Heart left ventricle (tissue), 16 donors: ENCODE measurements at regions not wholly inside any gene's neighbourhood (a gene's known extent, or its start where the extent isn't known, plus 50 kb on each side); places are given as distances from the start of the nearest gene placed in this dataset.
"Not testable (repeated sequence)": the region's sequence is repeated elsewhere in the genome, so short reads cannot be mapped to it uniquely, and the experiment has no call there.

Experiments
- ATAC-seq, 4 donors: fragments of 200-7000 bp; cut with Tn5 transposase; one replicate each; pipeline ENCODE4 v1.9.1; 2020 to 2022; ENCODE audit warnings: moderate library complexity in 4 of 4, mild to moderate bottlenecking in 3 of 4, moderate number of reproducible peaks in 1 of 4
- DNase-seq, 5 donors: peaks; one replicate each; pipeline ENCODE4 v3.0.0-alpha.2; 2020
- H3K27ac ChIP-seq, 12 donors: fragments of 200-600 bp; sonication (generic) in 4 of 12; one replicate each; pipeline versions ENCODE4 v1.5.0 to v1.8.0; 2016 to 2022; ENCODE audit warnings: mild to moderate bottlenecking in 2 of 12
- H3K27me3 ChIP-seq, 9 donors: fragments of 200-600 bp; sonication (generic) in 2 of 9; one replicate each; pipeline versions ENCODE4 v1.5.1 to v1.8.0; 2016 to 2022; ENCODE audit warnings: mild to moderate bottlenecking in 3 of 9
- H3K36me3 ChIP-seq, 9 donors: fragments of 200-600 bp; sonication (generic) in 2 of 9; one replicate each; pipeline versions ENCODE4 v1.5.0 to v1.8.0; 2018 to 2022; ENCODE audit warnings: mild to moderate bottlenecking in 2 of 9
- H3K4me1 ChIP-seq, 12 donors: fragments of 200-600 bp; sonication (generic) in 4 of 12; one replicate each; pipeline versions ENCODE4 v1.5.0 to v1.8.0; 2016 to 2022; ENCODE audit warnings: mild to moderate bottlenecking in 3 of 12
- H3K4me3 ChIP-seq, 12 donors: fragments of 200-600 bp; sonication (generic) in 4 of 12; one replicate each; pipeline versions ENCODE4 v1.5.0 to v1.8.0; 2017 to 2022; ENCODE audit warnings: mild to moderate bottlenecking in 9 of 12, moderate library complexity in 4 of 12
- H3K9me3 ChIP-seq, 12 donors: fragments of 200-600 bp; sonication (generic) in 4 of 12; one replicate each; pipeline versions ENCODE4 v1.5.0 to v1.8.0; 2016 to 2022; ENCODE audit warnings: mild to moderate bottlenecking in 1 of 12
- POLR2A ChIP-seq, 2 donors: fragments of 450-650 bp; IDR thresholded peaks; one replicate each; pipeline ENCODE4 v1.6.1; 2017; ENCODE audit warnings: antibody characterized with exemption in 2 of 2, mild to moderate bottlenecking in 2 of 2, moderate library complexity in 2 of 2
- WGBS, 4 donors: extraction: QIAGEN DNeasy Blood & Tissue Kit in 2 of 4; methylation state at CpG; one replicate each; pipeline versions ENCODE4 v1.1.5 to v1.1.7; 2013 to 2018; 5-methylcytosine and 5-hydroxymethylcytosine counted together
- intact Hi-C, 10 donors: fragments of 100-400 bp; cut with DNase I; formaldehyde crosslinking; loops; one replicate each; pipeline versions ENCODE4 v1.11.1 to v1.14.2; 2022
- TF ChIP-seq, protein P1 (sequence below), 12 donors: fragments of 200-600 bp; sonication (generic) in 4 of 12; IDR thresholded peaks; one replicate each; pipeline versions ENCODE4 v1.5.0 to v1.8.0; 2018 to 2022; ENCODE audit warnings: antibody characterized with exemption in 12 of 12, mild to moderate bottlenecking in 5 of 12
- donor health status: ischemic (EF 13 %, LVEDD 7.1; RV severe dilation, severe dysfunction).
- donor health status: healthy with polysubstance abuse.
- donor health status: DM: no; HTN: yes; CAD: no.
- donor health status: DM: no; HTN: no; CAD: no.
- donor health status: ischemic (EF 25% LVEDD 6.9; RV normal size, moderate dysfunction).
- donor health status: ischemic (EF 25% LVEDD 5.7; RV mildly dilated, moderate dysfunction).
- donor health status: healthy.
- donor health status: DM: yes; HTN: yes; CAD: no.
- donor health status: ischemic (EF 35%, LVEDD 5.7; RV mildly dilated, moderate dysfunction).
- donor health status: nonischemic (EF 11% LVEDD 7.7; RV severe dilation, severe dysfunction).
- donor health status: DM: yes; HTN: yes; CAD: no.
- donor health status: PGD.
- donor health status: ischemic (EF 29% LVEDD 5.4; RV normal size, mild dysfunction).
- donor health status: nonischemic (EF 23%, LVEDD 6.1; RV moderate dilation, normal function).

DNA sequence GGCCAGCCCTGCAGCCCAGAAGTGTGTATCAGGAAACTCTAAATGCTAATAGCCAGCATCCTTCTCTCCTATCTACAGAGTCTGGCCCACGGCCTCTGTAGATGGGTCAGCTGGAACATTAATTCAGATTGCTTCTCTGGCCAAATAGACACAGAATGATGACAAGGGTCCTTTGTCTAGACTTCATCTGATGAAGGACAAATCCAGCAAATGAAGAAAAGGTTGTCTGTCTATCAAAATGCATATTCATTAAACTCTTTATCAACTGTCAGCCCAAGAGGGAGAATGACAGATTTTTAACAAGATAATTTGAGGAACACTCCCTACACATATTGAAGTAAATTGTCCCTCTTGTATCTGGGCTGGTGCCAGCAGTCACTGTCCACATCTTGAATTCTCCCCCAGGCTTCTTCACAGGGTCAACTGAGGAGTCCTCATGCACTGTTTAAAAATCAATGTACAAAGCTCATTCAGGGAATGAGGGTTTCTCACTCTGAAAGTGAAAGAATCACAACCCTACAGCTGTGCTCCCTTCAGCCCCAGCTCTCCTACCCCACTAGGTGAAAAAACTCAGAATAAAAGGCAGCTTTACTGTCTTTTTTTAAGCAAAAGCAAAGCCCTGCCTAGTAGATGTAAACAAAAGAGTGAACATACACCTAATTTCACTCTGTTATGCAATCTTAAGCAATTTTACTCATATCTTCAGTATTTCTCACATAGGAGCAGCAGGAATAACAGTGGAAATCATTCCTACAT is 507.7 kb downstream of the IGSF11 start:
- TF ChIP-seq POLR2A (IDR thresholded peaks at IDR 0.05): no peak
- TF ChIP-seq, protein P1, sequence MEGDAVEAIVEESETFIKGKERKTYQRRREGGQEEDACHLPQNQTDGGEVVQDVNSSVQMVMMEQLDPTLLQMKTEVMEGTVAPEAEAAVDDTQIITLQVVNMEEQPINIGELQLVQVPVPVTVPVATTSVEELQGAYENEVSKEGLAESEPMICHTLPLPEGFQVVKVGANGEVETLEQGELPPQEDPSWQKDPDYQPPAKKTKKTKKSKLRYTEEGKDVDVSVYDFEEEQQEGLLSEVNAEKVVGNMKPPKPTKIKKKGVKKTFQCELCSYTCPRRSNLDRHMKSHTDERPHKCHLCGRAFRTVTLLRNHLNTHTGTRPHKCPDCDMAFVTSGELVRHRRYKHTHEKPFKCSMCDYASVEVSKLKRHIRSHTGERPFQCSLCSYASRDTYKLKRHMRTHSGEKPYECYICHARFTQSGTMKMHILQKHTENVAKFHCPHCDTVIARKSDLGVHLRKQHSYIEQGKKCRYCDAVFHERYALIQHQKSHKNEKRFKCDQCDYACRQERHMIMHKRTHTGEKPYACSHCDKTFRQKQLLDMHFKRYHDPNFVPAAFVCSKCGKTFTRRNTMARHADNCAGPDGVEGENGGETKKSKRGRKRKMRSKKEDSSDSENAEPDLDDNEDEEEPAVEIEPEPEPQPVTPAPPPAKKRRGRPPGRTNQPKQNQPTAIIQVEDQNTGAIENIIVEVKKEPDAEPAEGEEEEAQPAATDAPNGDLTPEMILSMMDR (IDR thresholded peaks at IDR 0.05): no peak
- no peak overlapping the region for H3K4me3 ChIP-seq
- ATAC-seq (no peak), DNase-seq (no peak)
- peaks cover 0 to 2% (median 0%) of the 10 kb centered on the region in 12 donors for H3K9me3 ChIP-seq
- H3K27ac ChIP-seq: no peak overlapping the region
- no peaks in the 10 kb centered on the region for H3K27me3 ChIP-seq
- no peaks in the 10 kb centered on the region for H3K36me3 ChIP-seq
- intact Hi-C loops: no loop called here
- no peaks in the 10 kb centered on the region for H3K4me1 ChIP-seq
- 62 to 68% (median 65%) methylated on average over 1 of the region's 1 CpG for WGBS, 4 donors

DNA sequence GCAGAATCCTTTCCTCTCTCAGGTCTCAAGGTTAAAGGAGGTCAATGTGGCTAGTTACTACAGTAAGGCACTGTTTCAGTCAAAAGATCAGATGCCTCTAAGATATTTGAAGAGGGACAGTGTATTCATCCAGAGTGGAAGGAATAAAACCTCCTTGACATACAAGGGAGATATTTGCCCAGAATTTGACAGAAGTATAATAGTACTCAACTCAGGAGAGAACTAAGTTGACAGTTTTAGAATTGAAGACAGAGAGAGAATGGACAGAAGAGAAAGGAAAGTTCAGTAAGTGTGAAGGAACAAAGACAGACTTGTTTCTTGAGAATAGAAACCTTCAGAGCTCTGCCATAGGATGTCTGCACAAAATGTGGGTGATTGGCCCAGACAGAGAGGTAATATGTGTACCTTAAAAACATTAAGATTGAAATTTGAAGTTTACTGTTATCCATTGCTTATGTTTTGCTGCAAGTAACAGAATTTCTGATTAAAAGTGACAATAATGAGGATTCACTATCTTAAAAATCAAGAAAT is 507.1 kb downstream of the IGSF11 start:
- Histone ChIP-seq H3K4me3 (no peak overlapping the region), H3K27me3 (no peaks in the 10 kb centered on the region), H3K9me3 (no peaks in the 10 kb centered on the region), H3K36me3 (no peaks in the 10 kb centered on the region), H3K4me1 (no peaks in the 10 kb centered on the region), H3K27ac (no peak overlapping the region)
- TF ChIP-seq, protein P1 (IDR thresholded peaks at IDR 0.05): no peak
- no peak for TF ChIP-seq POLR2A (IDR thresholded peaks at IDR 0.05)
- DNase-seq: no peak
- no peak for ATAC-seq
- intact Hi-C loops: no loop called here

DNA sequence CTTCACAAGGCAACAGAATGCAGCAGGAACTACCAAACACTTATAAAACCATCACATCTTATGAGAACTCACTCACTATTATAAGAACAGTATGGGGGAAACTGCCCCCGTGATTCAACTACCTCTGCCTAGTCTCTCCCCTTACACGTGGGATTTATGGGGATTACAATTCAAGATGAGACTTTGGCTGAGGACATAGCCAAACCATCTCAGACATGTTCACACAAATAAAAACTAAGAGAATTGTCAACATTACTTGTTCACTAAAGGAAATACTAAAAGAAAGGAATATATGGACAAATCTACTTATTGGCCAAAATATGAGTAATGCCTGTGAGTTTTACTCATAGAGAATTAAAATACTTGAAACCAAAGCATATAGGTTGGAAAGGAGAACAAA is 505.1 kb downstream of the IGSF11 start:
- DNase-seq (no peak), ATAC-seq (no peak)
- intact Hi-C loops: no loop called here
- TF ChIP-seq, protein P1 (IDR thresholded peaks at IDR 0.05): no peak
- no peak for TF ChIP-seq POLR2A (IDR thresholded peaks at IDR 0.05)
- Histone ChIP-seq H3K4me1 (no peaks in the 10 kb centered on the region), H3K9me3 (no peaks in the 10 kb centered on the region), H3K27ac (no peak overlapping the region), H3K27me3 (no peaks in the 10 kb centered on the region), H3K4me3 (no peak overlapping the region), H3K36me3 (no peaks in the 10 kb centered on the region)
- WGBS, 4 donors: 77 to 81% (median 79%) methylated on average over 2 of the region's 2 CpGs

DNA sequence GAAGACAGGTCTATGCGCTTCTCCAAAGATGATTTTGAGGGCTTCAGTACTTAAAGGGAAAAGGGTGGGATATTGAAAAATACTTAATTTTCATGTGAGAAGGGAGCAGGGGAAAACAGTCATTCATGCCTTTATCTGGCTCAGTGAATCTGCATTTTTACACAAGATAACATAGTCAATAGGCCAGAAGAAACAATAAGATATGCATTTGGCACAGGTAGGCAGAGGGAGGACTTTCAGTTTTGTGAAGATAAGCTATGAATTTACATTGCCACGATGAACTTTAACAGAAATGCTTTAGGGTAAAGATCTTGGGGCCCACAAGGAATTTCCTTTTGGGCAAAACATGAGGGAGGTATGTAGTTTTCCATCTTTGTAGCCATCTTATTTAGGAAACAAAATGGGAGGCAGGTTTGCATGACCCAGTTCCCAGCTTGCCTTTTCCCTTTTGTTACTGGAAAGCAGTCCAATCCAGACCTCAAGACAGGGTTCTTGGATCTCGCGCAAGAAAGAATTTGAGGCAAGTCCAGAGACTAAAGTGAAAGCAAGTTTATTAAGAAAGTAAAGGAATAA is 504.2 kb downstream of the IGSF11 start:
- DNase-seq (no peak), ATAC-seq (no peak)
- WGBS, 4 donors: 85 to 90% (median 88%) methylated on average over 4 of the region's 4 CpGs
- Histone ChIP-seq H3K4me3 (no peak overlapping the region), H3K36me3 (no peaks in the 10 kb centered on the region), H3K27me3 (no peaks in the 10 kb centered on the region), H3K9me3 (no peaks in the 10 kb centered on the region), H3K27ac (no peak overlapping the region), H3K4me1 (no peaks in the 10 kb centered on the region)
- TF ChIP-seq, protein P1 (IDR thresholded peaks at IDR 0.05): no peak
- no peak for TF ChIP-seq POLR2A (IDR thresholded peaks at IDR 0.05)
- intact Hi-C loops: no loop called here

DNA sequence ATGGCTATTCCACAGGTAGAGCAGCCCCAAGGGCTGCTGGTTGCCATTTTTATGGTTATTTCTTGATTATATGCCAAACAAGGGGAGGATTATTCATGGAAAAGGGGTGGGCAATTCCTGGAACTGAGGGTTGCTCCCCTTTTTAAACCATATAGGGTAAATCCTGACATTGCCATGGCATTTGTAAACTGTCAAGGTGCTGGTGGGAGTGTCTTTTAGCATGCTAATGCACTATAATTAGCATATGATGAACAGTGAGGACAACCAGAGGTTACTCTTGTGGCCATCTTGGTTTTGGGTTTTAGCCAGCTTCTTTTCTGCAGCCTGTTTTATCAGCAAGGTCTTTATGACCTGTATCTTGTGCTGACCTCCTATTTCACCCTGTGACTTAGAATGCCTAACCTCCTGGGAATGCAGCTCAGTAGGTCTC is 503.7 kb downstream of the IGSF11 start:
- H3K27ac ChIP-seq, ATAC-seq, H3K27me3 ChIP-seq, H3K4me3 ChIP-seq, DNase-seq, H3K36me3 ChIP-seq, H3K4me1 ChIP-seq, intact Hi-C loops, H3K9me3 ChIP-seq: not testable (repeated sequence)
